ENCODE measurements at regions not wholly inside any gene's neighbourhood (a gene's known extent, or its start where the extent isn't known, plus 50 kb on each side); places are given as distances from the start of the nearest gene placed in this dataset.

DNA sequence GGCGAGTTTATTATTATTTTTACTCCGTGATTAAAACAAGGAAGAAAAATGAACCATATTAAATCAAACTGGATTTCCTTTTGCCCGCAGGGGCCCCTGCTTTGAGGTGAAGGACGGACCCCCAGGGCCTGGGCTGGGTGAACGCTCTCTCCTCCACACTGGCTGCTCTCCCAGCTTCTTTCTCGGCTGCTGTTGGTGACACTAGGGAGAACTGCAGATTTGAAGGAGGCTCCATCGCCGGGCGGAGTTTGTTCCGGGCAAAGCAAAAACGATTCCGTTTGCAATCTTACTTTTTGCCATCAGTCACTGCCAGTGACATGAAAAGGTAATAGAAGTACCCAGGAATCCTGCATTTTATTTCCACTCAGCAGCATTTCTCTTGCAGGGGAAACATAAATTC is 221.6 kb upstream of the SDK2 start (continued):
- no peak for TF ChIP-seq TEAD1 (CRISPR knock-in tag; IDR thresholded peaks at IDR 0.05)
- TF ChIP-seq, protein P1, sequence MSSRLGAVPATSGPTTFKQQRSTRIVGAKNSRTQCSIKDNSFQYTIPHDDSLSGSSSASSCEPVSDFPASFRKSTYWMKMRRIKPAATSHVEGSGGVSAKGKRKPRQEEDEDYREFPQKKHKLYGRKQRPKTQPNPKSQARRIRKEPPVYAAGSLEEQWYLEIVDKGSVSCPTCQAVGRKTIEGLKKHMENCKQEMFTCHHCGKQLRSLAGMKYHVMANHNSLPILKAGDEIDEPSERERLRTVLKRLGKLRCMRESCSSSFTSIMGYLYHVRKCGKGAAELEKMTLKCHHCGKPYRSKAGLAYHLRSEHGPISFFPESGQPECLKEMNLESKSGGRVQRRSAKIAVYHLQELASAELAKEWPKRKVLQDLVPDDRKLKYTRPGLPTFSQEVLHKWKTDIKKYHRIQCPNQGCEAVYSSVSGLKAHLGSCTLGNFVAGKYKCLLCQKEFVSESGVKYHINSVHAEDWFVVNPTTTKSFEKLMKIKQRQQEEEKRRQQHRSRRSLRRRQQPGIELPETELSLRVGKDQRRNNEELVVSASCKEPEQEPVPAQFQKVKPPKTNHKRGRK (CRISPR knock-in tag; IDR thresholded peaks at IDR 0.05; ENCODE audit: borderline replicate concordance) = no peak
- TF ChIP-seq, protein P2, sequence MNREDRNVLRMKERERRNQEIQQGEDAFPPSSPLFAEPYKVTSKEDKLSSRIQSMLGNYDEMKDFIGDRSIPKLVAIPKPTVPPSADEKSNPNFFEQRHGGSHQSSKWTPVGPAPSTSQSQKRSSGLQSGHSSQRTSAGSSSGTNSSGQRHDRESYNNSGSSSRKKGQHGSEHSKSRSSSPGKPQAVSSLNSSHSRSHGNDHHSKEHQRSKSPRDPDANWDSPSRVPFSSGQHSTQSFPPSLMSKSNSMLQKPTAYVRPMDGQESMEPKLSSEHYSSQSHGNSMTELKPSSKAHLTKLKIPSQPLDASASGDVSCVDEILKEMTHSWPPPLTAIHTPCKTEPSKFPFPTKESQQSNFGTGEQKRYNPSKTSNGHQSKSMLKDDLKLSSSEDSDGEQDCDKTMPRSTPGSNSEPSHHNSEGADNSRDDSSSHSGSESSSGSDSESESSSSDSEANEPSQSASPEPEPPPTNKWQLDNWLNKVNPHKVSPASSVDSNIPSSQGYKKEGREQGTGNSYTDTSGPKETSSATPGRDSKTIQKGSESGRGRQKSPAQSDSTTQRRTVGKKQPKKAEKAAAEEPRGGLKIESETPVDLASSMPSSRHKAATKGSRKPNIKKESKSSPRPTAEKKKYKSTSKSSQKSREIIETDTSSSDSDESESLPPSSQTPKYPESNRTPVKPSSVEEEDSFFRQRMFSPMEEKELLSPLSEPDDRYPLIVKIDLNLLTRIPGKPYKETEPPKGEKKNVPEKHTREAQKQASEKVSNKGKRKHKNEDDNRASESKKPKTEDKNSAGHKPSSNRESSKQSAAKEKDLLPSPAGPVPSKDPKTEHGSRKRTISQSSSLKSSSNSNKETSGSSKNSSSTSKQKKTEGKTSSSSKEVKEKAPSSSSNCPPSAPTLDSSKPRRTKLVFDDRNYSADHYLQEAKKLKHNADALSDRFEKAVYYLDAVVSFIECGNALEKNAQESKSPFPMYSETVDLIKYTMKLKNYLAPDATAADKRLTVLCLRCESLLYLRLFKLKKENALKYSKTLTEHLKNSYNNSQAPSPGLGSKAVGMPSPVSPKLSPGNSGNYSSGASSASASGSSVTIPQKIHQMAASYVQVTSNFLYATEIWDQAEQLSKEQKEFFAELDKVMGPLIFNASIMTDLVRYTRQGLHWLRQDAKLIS (CRISPR knock-in tag; IDR thresholded peaks at IDR 0.05; ENCODE audit: borderline replicate concordance) = no peak
- TF ChIP-seq, protein P3, sequence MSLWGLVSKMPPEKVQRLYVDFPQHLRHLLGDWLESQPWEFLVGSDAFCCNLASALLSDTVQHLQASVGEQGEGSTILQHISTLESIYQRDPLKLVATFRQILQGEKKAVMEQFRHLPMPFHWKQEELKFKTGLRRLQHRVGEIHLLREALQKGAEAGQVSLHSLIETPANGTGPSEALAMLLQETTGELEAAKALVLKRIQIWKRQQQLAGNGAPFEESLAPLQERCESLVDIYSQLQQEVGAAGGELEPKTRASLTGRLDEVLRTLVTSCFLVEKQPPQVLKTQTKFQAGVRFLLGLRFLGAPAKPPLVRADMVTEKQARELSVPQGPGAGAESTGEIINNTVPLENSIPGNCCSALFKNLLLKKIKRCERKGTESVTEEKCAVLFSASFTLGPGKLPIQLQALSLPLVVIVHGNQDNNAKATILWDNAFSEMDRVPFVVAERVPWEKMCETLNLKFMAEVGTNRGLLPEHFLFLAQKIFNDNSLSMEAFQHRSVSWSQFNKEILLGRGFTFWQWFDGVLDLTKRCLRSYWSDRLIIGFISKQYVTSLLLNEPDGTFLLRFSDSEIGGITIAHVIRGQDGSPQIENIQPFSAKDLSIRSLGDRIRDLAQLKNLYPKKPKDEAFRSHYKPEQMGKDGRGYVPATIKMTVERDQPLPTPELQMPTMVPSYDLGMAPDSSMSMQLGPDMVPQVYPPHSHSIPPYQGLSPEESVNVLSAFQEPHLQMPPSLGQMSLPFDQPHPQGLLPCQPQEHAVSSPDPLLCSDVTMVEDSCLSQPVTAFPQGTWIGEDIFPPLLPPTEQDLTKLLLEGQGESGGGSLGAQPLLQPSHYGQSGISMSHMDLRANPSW (CRISPR knock-in tag; conservative IDR thresholded peaks at IDR 0.05; ENCODE audit: low read depth) = no peak
- TF ChIP-seq ZNF232 (CRISPR knock-in tag; IDR thresholded peaks at IDR 0.05) = no peak
- TF ChIP-seq SP1 (CRISPR knock-in tag; conservative IDR thresholded peaks at IDR 0.05) = no peak
- TF ChIP-seq, protein P4, sequence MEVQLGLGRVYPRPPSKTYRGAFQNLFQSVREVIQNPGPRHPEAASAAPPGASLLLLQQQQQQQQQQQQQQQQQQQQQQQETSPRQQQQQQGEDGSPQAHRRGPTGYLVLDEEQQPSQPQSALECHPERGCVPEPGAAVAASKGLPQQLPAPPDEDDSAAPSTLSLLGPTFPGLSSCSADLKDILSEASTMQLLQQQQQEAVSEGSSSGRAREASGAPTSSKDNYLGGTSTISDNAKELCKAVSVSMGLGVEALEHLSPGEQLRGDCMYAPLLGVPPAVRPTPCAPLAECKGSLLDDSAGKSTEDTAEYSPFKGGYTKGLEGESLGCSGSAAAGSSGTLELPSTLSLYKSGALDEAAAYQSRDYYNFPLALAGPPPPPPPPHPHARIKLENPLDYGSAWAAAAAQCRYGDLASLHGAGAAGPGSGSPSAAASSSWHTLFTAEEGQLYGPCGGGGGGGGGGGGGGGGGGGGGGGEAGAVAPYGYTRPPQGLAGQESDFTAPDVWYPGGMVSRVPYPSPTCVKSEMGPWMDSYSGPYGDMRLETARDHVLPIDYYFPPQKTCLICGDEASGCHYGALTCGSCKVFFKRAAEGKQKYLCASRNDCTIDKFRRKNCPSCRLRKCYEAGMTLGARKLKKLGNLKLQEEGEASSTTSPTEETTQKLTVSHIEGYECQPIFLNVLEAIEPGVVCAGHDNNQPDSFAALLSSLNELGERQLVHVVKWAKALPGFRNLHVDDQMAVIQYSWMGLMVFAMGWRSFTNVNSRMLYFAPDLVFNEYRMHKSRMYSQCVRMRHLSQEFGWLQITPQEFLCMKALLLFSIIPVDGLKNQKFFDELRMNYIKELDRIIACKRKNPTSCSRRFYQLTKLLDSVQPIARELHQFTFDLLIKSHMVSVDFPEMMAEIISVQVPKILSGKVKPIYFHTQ (CRISPR knock-in tag; IDR thresholded peaks at IDR 0.05) = no peak
- TF ChIP-seq JUN (CRISPR knock-in tag; IDR thresholded peaks at IDR 0.05) = no peak
- TF ChIP-seq, protein P5, sequence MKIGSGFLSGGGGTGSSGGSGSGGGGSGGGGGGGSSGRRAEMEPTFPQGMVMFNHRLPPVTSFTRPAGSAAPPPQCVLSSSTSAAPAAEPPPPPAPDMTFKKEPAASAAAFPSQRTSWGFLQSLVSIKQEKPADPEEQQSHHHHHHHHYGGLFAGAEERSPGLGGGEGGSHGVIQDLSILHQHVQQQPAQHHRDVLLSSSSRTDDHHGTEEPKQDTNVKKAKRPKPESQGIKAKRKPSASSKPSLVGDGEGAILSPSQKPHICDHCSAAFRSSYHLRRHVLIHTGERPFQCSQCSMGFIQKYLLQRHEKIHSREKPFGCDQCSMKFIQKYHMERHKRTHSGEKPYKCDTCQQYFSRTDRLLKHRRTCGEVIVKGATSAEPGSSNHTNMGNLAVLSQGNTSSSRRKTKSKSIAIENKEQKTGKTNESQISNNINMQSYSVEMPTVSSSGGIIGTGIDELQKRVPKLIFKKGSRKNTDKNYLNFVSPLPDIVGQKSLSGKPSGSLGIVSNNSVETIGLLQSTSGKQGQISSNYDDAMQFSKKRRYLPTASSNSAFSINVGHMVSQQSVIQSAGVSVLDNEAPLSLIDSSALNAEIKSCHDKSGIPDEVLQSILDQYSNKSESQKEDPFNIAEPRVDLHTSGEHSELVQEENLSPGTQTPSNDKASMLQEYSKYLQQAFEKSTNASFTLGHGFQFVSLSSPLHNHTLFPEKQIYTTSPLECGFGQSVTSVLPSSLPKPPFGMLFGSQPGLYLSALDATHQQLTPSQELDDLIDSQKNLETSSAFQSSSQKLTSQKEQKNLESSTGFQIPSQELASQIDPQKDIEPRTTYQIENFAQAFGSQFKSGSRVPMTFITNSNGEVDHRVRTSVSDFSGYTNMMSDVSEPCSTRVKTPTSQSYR (CRISPR knock-in tag; IDR thresholded peaks at IDR 0.05) = no peak
- TF ChIP-seq ETV6 (CRISPR knock-in tag; IDR thresholded peaks at IDR 0.05) = no peak

DNA sequence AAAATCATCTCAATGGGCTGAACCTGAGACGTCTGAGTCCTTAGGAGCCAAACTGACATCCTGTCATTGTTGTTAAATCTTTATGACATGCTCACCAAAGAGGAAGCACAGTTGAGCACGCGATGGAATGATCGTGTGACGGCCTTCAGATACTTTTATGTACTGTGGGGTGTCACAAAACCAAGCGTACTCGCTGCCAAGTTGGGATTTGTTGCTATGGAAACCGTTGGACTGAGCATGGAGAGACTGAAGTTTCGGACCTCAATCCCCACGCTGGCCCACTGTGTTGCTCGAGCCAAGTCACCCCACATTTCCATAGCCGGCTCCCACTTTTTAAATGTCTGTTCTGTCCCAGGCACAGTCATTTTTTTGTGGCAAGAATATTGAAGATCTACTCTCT is 222.8 kb upstream of the SDK2 start:
- Mint-ChIP-seq H3K27ac (no peak overlapping the region), H3K9me3 (no peaks in the 10 kb centered on the region), H3K4me1 (peaks cover 4% of the 10 kb centered on the region; the same call in 1 of the 2 replicates), H3K4me3 (no peak overlapping the region), H3K36me3 (no peaks in the 10 kb centered on the region), H3K27me3 (ENCODE audit: low read depth) (no peaks in the 10 kb centered on the region; the same call in 1 of the 2 replicates)
- ChIA-PET CTCF (no interaction called here), POLR2A (no interaction called here)
- no peak for DNase-seq (ENCODE audit: low spot score)
- TF ChIP-seq, protein P5 (CRISPR knock-in tag; IDR thresholded peaks at IDR 0.05) = no peak
- no peak for TF ChIP-seq JUN (CRISPR knock-in tag; IDR thresholded peaks at IDR 0.05)
- no peak for TF ChIP-seq GABPB1 (CRISPR knock-in tag; IDR thresholded peaks at IDR 0.05)
- ATAC-seq = no peak
